Suprapubic skin (tissue), 4 donors: ENCODE measurements at regions not wholly inside any gene's neighbourhood (a gene's known extent, or its start where the extent isn't known, plus 50 kb on each side); places are given as distances from the start of the nearest gene placed in this dataset.

Experiments
- DNase-seq, 2 donors: peaks; one replicate each; pipeline ENCODE4 v3.0.0-alpha.2; 2019; ENCODE audit warnings: low spot score in 2 of 2
- H3K27ac ChIP-seq: fragments of 200-600 bp; sonication (generic); one replicate; pipeline ENCODE4 v1.5.1; 2019
- H3K27me3 ChIP-seq: fragments of 200-600 bp; sonication (generic); one replicate; pipeline ENCODE4 v1.5.1; 2019
- H3K36me3 ChIP-seq: fragments of 200-600 bp; sonication (generic); one replicate; pipeline ENCODE4 v1.5.1; 2019
- H3K4me1 ChIP-seq: fragments of 200-600 bp; sonication (generic); one replicate; pipeline ENCODE4 v1.5.1; 2019
- H3K4me3 ChIP-seq: fragments of 200-600 bp; sonication (generic); one replicate; pipeline ENCODE4 v1.5.1; 2019; ENCODE audit warnings: mild to moderate bottlenecking
- H3K9me3 ChIP-seq: fragments of 200-600 bp; sonication (generic); one replicate; pipeline ENCODE4 v1.5.1; 2019
- CTCF ChIP-seq, 2 donors: fragments of 200-600 bp in 1 of 2; fragments of 450-650 bp in 1 of 2; sonication (generic) in 1 of 2; IDR thresholded peaks; one replicate each; pipeline ENCODE4 v1.5.1; 2016 to 2019; ENCODE audit warnings: antibody characterized with exemption in 2 of 2, mild to moderate bottlenecking in 1 of 2, moderate library complexity in 1 of 2
- EP300 ChIP-seq: sonication (generic); formaldehyde crosslinking; IDR thresholded peaks from one replicate; pipeline ENCODE4 v1.6.1; 2017; ENCODE audit warnings: antibody characterized with exemption
- POLR2A ChIP-seq, 2 donors: fragments of 450-650 bp; IDR thresholded peaks; one replicate each; pipeline ENCODE4 v1.6.1; 2017; ENCODE audit warnings: antibody characterized with exemption in 2 of 2, mild to moderate bottlenecking in 2 of 2, moderate library complexity in 2 of 2
- POLR2AphosphoS5 ChIP-seq, 3 donors: sonication (generic); formaldehyde crosslinking; IDR thresholded peaks; one replicate each; pipeline ENCODE4 v1.6.1; 2017; ENCODE audit warnings: antibody characterized with exemption in 3 of 3
- WGBS: methylation state at CpG from one replicate; pipeline ENCODE4 v1.1.5; 2018; 5-methylcytosine and 5-hydroxymethylcytosine counted together

- Histone ChIP-seq H3K36me3 (no peaks in the 10 kb centered on the region), H3K9me3 (peaks cover 5% of the 10 kb centered on the region), H3K27me3 (no peaks in the 10 kb centered on the region), H3K4me1 (no peaks in the 10 kb centered on the region), H3K4me3 (no peak overlapping the region), H3K27ac (no peak overlapping the region)
- no peak for TF ChIP-seq CTCF (IDR thresholded peaks at IDR 0.05)
- no peak for TF ChIP-seq EP300
- TF ChIP-seq POLR2AphosphoS5 (IDR thresholded peaks at IDR 0.05), result no peak
- TF ChIP-seq POLR2A (IDR thresholded peaks at IDR 0.05), result no peak
- 83% methylated on average over 2 of the region's 2 CpGs for WGBS
- DNase-seq, result no peak
These were observed 67.6 kb upstream of the GADL1 start for GRCh38 chr3:30962084-30962483.

GRCh38 chr3:30962493-30962892 is 68.0 kb upstream of the GADL1 start:
- Histone ChIP-seq H3K27me3 (no peaks in the 10 kb centered on the region), H3K4me3 (no peak overlapping the region), H3K4me1 (no peaks in the 10 kb centered on the region), H3K9me3 (peaks cover 5% of the 10 kb centered on the region), H3K36me3 (no peaks in the 10 kb centered on the region), H3K27ac (no peak overlapping the region)
- DNase-seq, result no peak
- TF ChIP-seq POLR2A (IDR thresholded peaks at IDR 0.05), result no peak
- TF ChIP-seq POLR2AphosphoS5 (IDR thresholded peaks at IDR 0.05), result no peak
- TF ChIP-seq EP300, result no peak
- TF ChIP-seq CTCF (IDR thresholded peaks at IDR 0.05), result no peak
- 94% methylated on average over 4 of the region's 4 CpGs for WGBS

- TF ChIP-seq POLR2AphosphoS5 (IDR thresholded peaks at IDR 0.05), result no peak
- TF ChIP-seq EP300, result no peak
- no peak for TF ChIP-seq CTCF (IDR thresholded peaks at IDR 0.05)
- TF ChIP-seq POLR2A (IDR thresholded peaks at IDR 0.05), result no peak
- Histone ChIP-seq H3K4me1 (no peaks in the 10 kb centered on the region), H3K27ac (no peak overlapping the region), H3K9me3 (peaks cover 1% of the 10 kb centered on the region), H3K27me3 (no peaks in the 10 kb centered on the region), H3K36me3 (no peaks in the 10 kb centered on the region), H3K4me3 (no peak overlapping the region)
- DNase-seq, result no peak
These were observed 68.8 kb upstream of the GADL1 start for GRCh38 chr3:30963223-30963722.

- Histone ChIP-seq H3K4me3 (no peak overlapping the region), H3K27me3 (no peaks in the 10 kb centered on the region)
- no peak for TF ChIP-seq EP300
These were observed 70.2 kb upstream of the GADL1 start for GRCh38 chr3:30964612-30965011.

GRCh38 chr3:30966896-30967295 is 72.4 kb upstream of the GADL1 start:
- H3K36me3 ChIP-seq, result no peaks in the 10 kb centered on the region
- no peak for DNase-seq
- no peak overlapping the region for H3K27ac ChIP-seq
- TF ChIP-seq EP300, result no peak
- TF ChIP-seq POLR2A (IDR thresholded peaks at IDR 0.05), result no peak
- TF ChIP-seq CTCF (IDR thresholded peaks at IDR 0.05), result no peak
- no peak for TF ChIP-seq POLR2AphosphoS5 (IDR thresholded peaks at IDR 0.05)
- WGBS, result 73% methylated on average over 7 of the region's 7 CpGs
- H3K27me3 ChIP-seq, result no peaks in the 10 kb centered on the region
- no peaks in the 10 kb centered on the region for H3K9me3 ChIP-seq
- no peaks in the 10 kb centered on the region for H3K4me1 ChIP-seq
- H3K4me3 ChIP-seq, result no peak overlapping the region

More at GRCh38 chr3:30964612-30965011, 70.2 kb upstream of the GADL1 start:
- H3K4me1 ChIP-seq, result no peaks in the 10 kb centered on the region
- H3K27ac ChIP-seq, result no peak overlapping the region
- H3K9me3 ChIP-seq, result no peaks in the 10 kb centered on the region
- H3K36me3 ChIP-seq, result no peaks in the 10 kb centered on the region
- no peak for DNase-seq

GRCh38 chr3:30970183-30970582 is 75.7 kb upstream of the GADL1 start:
- TF ChIP-seq CTCF (IDR thresholded peaks at IDR 0.05), result no peak
- TF ChIP-seq POLR2AphosphoS5 (IDR thresholded peaks at IDR 0.05), result no peak
- TF ChIP-seq POLR2A (IDR thresholded peaks at IDR 0.05), result no peak
- no peak for TF ChIP-seq EP300
- no peak overlapping the region for H3K4me3 ChIP-seq
- no peaks in the 10 kb centered on the region for H3K9me3 ChIP-seq
- no peaks in the 10 kb centered on the region for H3K36me3 ChIP-seq
- 63% methylated on average over 2 of the region's 2 CpGs for WGBS
- DNase-seq, result no peak
- no peaks in the 10 kb centered on the region for H3K27me3 ChIP-seq
- H3K4me1 ChIP-seq, result no peaks in the 10 kb centered on the region
- H3K27ac ChIP-seq, result no peak overlapping the region
